Posterior vena cava (tissue), 2 donors: ENCODE measurements at regions not wholly inside any gene's neighbourhood (a gene's known extent, or its start where the extent isn't known, plus 50 kb on each side); places are given as distances from the start of the nearest gene placed in this dataset.

Source experiments
- DNase-seq: peaks from one replicate; pipeline ENCODE4 v3.0.0-alpha.2; 2020; ENCODE audit warnings: low spot score
- intact Hi-C, 2 donors: fragments of 100-400 bp; cut with DNase I; formaldehyde crosslinking; loops; one replicate each; pipeline versions ENCODE4 v1.14.1 to v1.14.2; 2022 to 2023
- donor health status: DM: yes; HTN: yes; CAD: no.
- donor health status: DM: yes; HTN: yes; CAD: no.

DNA sequence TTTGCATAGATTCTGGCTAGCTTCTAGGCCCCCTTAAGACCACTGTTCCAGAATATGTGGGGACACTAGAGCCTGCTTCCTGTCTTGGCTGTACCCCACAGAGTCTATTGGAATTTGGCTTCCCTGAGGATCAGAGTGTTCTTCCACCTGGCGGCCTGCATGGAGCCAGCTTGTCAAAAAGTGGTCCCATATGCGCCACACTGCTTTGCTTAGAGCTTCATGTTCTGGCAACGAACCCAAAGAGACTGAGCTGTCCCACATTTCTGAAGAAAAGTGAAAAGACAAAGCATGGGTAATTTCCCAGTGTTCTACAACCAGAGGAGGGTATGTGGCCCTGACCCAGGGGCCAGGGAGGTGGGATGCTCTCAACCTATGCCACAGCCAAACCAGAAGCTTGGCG lies 52.7 kb upstream of the FZD7 start:
- no peak for DNase-seq
- intact Hi-C loops = loop anchor here in 1 of 2 donors (10.0 kb wide), 1 partner anchor 846 kb away; no protein-coding TSS in a partner anchor

DNA sequence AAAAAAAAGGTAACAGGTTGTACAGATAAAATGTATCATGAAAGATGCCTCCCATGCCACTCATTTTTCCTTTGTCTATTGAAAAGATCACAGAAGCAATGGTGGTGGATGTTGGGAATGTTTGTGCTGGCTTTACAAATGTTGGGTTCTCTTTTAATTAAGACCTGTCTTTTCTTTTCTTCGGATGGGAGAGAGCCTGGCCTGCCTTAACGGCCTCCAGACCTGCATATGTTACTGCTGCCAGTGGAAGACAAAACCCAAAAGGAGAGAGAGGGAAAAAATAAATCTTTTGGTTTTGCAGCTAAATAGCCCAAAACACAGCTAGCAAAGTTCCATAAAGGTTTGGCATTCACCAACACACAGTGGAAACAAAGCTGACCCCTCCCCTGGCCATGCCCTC lies 50.5 kb upstream of the FZD7 start:
- DNase-seq = no peak
- intact Hi-C loops = loop anchor here in 1 of 2 donors (10.0 kb wide), 1 partner anchor 848 kb away; no protein-coding TSS in a partner anchor

DNA sequence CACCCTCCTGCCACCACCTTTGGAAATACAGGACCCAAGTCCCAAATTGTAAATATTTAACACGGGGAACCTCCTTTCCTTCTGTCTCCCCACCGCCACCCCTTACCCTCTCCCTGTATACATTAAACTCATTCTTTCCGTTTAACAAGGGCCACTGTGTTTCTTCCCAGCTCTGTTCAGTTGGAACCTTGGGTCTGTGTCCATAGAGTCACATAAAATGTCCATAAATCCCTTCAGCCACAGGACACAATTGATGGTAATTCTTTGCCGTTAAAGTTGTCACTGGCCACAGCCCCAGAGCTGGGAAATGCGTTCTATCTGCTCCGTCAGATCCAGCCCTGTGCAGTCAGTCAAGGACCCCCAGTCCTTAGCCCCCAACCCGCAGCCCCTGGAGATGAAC lies 49.9 kb upstream of the FZD7 start:
- no peak for DNase-seq
- intact Hi-C loops = loop anchor here in 1 of 2 donors (10.0 kb wide), 1 partner anchor 849 kb away; no protein-coding TSS in a partner anchor
